Prostate gland (tissue), 2 donors: ENCODE measurements at regions not wholly inside any gene's neighbourhood (a gene's known extent, or its start where the extent isn't known, plus 50 kb on each side); places are given as distances from the start of the nearest gene placed in this dataset.
A peak's percentile ranks its signal among the peaks of the same experiment; 100 is the strongest.

Experiments used
- DNase-seq: peaks from one replicate; pipeline ENCODE4 v3.0.0-alpha.2; 2019; ENCODE audit warnings: low spot score
- H3K27ac ChIP-seq, 2 donors: fragments of 200-600 bp; sonication (generic); 2 replicates each; pipeline ENCODE4 v1.5.1; 2017 to 2019
- H3K27me3 ChIP-seq: fragments of 200-600 bp; sonication (generic); replicated peaks from 2 replicates; pipeline ENCODE4 v1.5.1; 2019; ENCODE audit not compliant: insufficient read depth
- H3K36me3 ChIP-seq, 2 donors: fragments of 200-600 bp; sonication (generic); 1 replicate in 1 of 2; 2 replicates in 1 of 2; pipeline versions ENCODE4 v1.5.1 to v1.8.1; 2017 to 2019
- H3K4me1 ChIP-seq: fragments of 200-600 bp; sonication (generic); replicated peaks from 2 replicates; pipeline ENCODE4 v1.5.1; 2019
- H3K4me3 ChIP-seq, 2 donors: fragments of 200-600 bp; sonication (generic); 2 replicates each; pipeline ENCODE4 v1.5.1; 2017 to 2019
- H3K9me3 ChIP-seq: fragments of 200-600 bp; sonication (generic); 2 replicates; pipeline ENCODE4 v1.5.1; 2017
- CTCF ChIP-seq, 4 experiments: fragments of 200-600 bp in 2 of 4; fragments of 450-650 bp in 2 of 4; sonication (generic) in 2 of 4; IDR thresholded peaks; 1 replicate in 3 of 4; 2 replicates in 1 of 4; pipeline ENCODE4 v1.5.1; 2016 to 2019; ENCODE audit warnings: antibody characterized with exemption in 4 of 4, mild to moderate bottlenecking in 2 of 4, moderate library complexity in 2 of 4
- POLR2A ChIP-seq: fragments of 450-650 bp; IDR thresholded peaks from one replicate; pipeline ENCODE4 v1.6.1; 2016; ENCODE audit warnings: antibody characterized with exemption, mild to moderate bottlenecking
- POLR2AphosphoS5 ChIP-seq: sonication (generic); formaldehyde crosslinking; IDR thresholded peaks from one replicate; pipeline ENCODE4 v1.6.1; 2017; ENCODE audit warnings: antibody characterized with exemption
- WGBS: methylation state at CpG from one replicate; pipeline ENCODE4 v1.1.5; 2018; 5-methylcytosine and 5-hydroxymethylcytosine counted together
- intact Hi-C: fragments of 100-400 bp; cut with DNase I; formaldehyde crosslinking; loops from one replicate; pipeline ENCODE4 v1.14.2; 2022

GRCh38 chr1:30815556-30815955 is 58.0 kb upstream of the LAPTM5 start:
- Histone ChIP-seq H3K27ac (no peak overlapping the region), H3K36me3 (no peaks in the 10 kb centered on the region), H3K9me3 (no peaks in the 10 kb centered on the region), H3K4me3 (no peak overlapping the region), H3K4me1 (no peaks in the 10 kb centered on the region), H3K27me3 (no peaks in the 10 kb centered on the region)
- TF ChIP-seq POLR2AphosphoS5 (no peak), POLR2A (no peak), CTCF (IDR thresholded peaks at IDR 0.05) (no peak)
- WGBS: 61% methylated on average over 8 of the region's 8 CpGs
- intact Hi-C loops: no loop called here
- no peak for DNase-seq

- Histone ChIP-seq H3K4me3 (no peak overlapping the region), H3K36me3 (no peaks in the 10 kb centered on the region), H3K27me3 (no peaks in the 10 kb centered on the region), H3K4me1 (no peaks in the 10 kb centered on the region), H3K27ac (no peak overlapping the region), H3K9me3 (no peaks in the 10 kb centered on the region)
- DNase-seq: no peak
- intact Hi-C loops: no loop called here
- no peak for TF ChIP-seq CTCF (IDR thresholded peaks at IDR 0.05)
- no peak for TF ChIP-seq POLR2AphosphoS5
- no peak for TF ChIP-seq POLR2A
Measured at GRCh38 chr1:30814292-30814691, 56.7 kb upstream of the LAPTM5 start.

- no peaks in the 10 kb centered on the region for H3K36me3 ChIP-seq
- no peak overlapping the region for H3K27ac ChIP-seq
- WGBS: 84% methylated on average over 3 of the region's 3 CpGs
- no peaks in the 10 kb centered on the region for H3K27me3 ChIP-seq
- intact Hi-C loops: no loop called here
- no peaks in the 10 kb centered on the region for H3K9me3 ChIP-seq
- H3K4me1 ChIP-seq: no peaks in the 10 kb centered on the region
- no peak overlapping the region for H3K4me3 ChIP-seq
- DNase-seq: no peak
- TF ChIP-seq CTCF (IDR thresholded peaks at IDR 0.05) (no peak), POLR2A (no peak), POLR2AphosphoS5 (no peak)
Measured at GRCh38 chr1:30812076-30812475, 54.5 kb upstream of the LAPTM5 start.

GRCh38 chr1:30811187-30811586 is 53.6 kb upstream of the LAPTM5 start:
- H3K27me3 ChIP-seq: no peaks in the 10 kb centered on the region
- no peak overlapping the region for H3K27ac ChIP-seq
- no peak overlapping the region for H3K4me3 ChIP-seq
- TF ChIP-seq CTCF (IDR thresholded peaks at IDR 0.05): no peak
- TF ChIP-seq POLR2A: no peak
- no peaks in the 10 kb centered on the region for H3K36me3 ChIP-seq
- intact Hi-C loops: no loop called here
- H3K4me1 ChIP-seq: no peaks in the 10 kb centered on the region
- no peaks in the 10 kb centered on the region for H3K9me3 ChIP-seq
- no peak for DNase-seq

- DNase-seq: no peak
- no peak for TF ChIP-seq POLR2AphosphoS5
- TF ChIP-seq POLR2A: no peak
- no peak for TF ChIP-seq CTCF (IDR thresholded peaks at IDR 0.05)
- Histone ChIP-seq H3K27me3 (no peaks in the 10 kb centered on the region), H3K4me3 (no peak overlapping the region), H3K4me1 (no peaks in the 10 kb centered on the region), H3K27ac (peak overlapping the region in 1 of 2 donors; percentile 58), H3K9me3 (no peaks in the 10 kb centered on the region), H3K36me3 (no peaks in the 10 kb centered on the region)
- intact Hi-C loops: no loop called here
- 84% methylated on average over 12 of the region's 12 CpGs for WGBS
Measured at GRCh38 chr1:30810416-30811080, 53.0 kb upstream of the LAPTM5 start.
